SIG-M5 treated with dmso at 0.1 percent for 504 hours (cell line): ENCODE measurements at regions not wholly inside any gene's neighbourhood (a gene's known extent, or its start where the extent isn't known, plus 50 kb on each side); places are given as distances from the start of the nearest gene placed in this dataset.
"Not testable (repeated sequence)": the region's sequence is repeated elsewhere in the genome, so short reads cannot be mapped to it uniquely, and the experiment has no call there.

Source experiments
- DNase-seq: peaks from one replicate; lab custom pipeline; 2025; ENCODE audit not compliant: unreplicated experiment; lab: John Stamatoyannopoulos, UW

DNA sequence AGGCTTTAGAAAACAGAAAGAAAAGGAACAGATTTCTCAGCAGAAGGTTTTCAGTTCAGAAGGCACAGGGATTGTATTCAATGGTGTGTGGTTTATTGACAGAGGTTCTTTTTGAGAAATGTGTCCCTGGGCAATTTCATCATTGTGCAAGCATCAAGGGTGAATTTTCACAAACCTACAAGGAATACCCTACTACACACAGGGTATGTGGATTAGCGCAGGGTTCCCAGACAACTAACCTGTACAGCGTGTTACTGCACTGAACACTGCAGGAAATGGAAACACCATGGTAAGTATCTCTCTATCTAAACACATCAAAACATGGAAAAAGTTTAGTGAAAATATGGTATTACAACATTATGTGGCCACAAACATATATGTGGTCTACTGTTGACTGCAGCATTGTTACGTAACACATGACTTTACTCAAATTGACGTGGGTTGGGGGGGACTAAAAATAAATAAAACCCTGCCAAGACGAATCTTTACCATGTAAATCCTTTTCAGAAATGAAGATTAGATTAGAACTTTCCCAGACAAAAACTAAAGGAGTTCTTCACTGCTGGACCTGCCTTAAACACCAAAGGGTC is 893.1 kb downstream of the TMEM121 start:
- no peak for DNase-seq

- not testable (repeated sequence) for DNase-seq
These were observed 895.1 kb downstream of the TMEM121 start for GRCh38 chr14:106421431-106422033.

DNA sequence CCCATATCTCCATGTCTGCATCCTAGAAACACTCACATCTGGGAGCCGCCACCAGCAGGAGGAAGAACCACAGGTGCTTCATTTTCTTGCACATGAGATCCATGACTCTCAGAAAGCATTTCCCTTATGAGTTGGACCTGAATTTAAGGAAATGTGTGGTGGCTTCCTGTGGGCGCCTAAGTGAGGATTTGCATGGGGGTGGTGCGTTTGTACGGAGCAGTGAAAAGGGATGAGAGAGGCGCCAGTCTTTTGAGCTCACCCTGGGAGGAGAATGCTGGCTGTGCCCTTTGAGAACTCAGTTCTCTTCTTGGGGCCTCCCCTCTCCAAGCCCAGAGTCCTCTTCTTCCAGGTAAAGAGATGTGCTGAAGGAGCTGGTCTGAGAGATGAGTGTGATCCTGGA is 895.7 kb downstream of the TMEM121 start:
- DNase-seq = no peak

GRCh38 chr14:106425150-106425549 is 898.8 kb downstream of the TMEM121 start:
- DNase-seq = not testable (repeated sequence)

DNA sequence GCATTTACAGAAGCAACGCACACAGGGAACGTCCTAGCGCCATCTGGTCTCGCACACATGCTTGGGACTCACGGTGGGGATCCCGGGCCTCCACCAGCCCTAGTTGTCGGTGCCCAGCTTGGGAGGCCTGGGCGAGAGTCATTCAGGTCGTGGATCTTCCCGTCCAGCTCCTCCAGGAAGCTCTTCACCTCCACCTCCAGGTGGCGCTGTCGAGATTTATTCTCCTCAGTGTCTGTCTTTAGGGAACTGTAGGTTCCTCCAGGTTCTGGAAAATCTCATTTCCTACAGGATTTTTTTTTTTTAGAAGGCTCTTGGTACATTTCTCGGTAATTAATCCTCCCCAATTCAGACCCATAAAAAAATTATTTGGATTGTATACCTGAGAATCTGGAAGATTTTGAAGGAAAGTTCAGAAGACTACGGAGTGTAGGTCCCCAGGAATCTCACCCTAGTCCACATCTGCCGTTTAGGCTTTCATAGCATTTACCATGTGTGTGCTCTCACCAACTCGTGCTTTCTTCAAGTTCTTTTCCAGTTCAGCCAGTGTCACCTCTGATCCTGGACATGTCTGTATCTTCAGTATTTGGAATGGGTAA is 910.0 kb downstream of the TMEM121 start:
- peak; percentile 14 for DNase-seq

DNA sequence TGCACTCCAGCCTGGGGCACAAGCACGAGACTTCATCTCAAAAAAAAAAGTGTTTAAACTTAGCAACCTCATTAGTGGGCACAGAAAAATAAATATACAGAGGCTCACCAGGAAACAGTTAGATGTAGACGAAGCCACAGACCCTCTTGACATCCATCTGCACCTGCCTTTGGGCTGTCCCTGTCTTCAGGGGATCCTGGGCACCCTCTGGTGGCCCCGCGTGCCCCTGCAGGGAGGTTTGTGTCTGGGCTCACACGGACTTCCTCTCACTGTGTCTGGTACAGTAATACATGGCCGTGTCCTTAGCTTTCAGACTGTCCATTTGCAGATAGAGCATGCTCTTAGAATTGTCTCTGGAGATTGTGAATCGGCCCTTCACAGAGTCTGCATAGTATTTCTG is 916.5 kb downstream of the TMEM121 start:
- DNase-seq = no peak

DNA sequence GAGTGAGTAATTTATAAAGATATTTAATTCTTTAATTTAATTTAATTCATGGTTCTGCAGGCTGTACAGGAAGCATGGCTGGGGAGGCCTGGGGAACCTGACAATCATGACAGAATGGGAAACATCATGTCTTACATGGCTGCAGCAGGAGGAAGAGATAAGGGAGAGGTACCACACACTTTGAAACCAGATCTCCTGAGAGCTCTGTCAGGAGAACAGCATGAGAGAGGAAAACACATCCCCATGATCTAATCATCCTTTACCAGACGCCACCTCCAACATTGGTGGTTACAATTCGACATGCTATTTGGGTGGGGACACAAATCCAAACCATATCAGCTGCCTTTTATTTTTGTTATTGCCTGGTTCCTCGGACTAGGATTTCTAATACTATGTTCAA is 928.6 kb downstream of the TMEM121 start:
- no peak for DNase-seq

DNA sequence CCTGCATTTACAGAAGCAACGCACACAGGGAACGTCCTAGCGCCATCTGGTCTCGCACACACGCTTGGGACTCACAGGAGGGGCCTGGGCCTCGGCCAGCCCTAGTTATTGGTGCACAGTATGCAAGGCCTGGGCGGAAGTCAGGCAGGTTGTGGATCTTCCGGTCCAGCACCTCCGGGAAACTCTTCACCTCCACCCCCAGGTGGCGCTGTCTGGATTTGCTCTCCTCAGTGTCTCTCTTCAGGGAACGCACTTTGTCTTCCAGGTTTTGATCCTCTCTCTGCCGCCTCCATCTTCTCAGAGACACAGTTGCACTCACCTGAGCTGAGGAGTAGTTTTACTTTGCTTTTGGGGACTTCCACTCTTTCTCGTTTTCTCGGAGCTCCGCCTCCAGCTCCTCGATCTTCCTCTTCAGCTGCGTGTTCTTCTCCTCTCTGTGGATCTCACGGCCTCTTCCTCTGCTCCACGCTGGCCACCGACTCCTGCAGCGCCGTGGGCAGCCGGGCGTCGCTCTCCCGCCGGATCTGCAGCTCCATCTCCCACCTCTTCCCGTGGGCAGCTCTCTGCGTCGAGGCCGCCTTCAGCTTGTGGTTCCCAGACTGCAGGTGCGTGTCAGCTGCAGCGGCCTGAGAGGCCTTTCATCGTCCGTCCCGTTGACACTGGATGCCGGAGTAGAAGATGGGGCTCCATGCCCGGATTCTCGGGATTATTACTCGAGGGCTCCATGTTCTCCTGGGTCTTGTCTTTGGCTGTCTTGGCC is 933.8 kb downstream of the TMEM121 start:
- peak; percentile 1 for DNase-seq

GRCh38 chr14:106460916-106461315 is 934.5 kb downstream of the TMEM121 start:
- DNase-seq = no peak

DNA sequence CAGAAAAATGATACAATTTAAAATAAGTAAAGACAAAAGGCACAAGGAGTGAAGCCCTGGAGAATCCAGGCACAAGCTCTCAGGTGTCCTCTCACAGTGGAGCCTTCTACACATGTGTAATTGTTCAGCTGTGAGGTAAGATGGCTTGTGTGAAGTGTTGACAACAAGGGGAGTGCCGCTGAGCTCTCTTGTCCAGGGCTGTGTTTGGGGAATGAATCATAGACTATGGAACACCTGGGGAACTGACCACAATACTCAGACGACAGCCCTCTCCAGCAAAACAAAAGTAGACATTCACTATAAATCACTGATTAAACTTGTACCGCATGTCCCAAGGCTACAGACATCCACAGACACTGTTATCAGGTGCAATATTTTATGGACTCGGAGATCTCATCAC is 940.1 kb downstream of the TMEM121 start:
- not testable (repeated sequence) for DNase-seq

DNA sequence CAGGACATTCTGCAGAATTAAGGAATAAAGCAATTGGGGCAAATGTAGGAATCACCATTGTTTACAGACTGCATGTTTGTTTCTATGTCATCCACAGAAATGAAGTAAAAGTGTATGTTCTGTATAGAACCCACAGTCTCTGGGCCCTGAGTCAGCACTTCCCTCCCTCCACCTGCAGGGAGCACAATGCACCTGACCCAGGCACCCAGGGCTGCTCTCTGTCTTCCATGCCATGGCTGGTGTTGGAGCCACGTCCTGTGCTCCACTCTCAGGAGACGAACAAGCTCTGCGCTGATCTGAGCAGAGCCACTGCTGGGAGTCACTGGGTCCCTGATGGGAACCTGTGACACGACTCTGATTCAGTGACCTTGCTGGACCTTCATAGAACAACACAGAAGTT is 942.5 kb downstream of the TMEM121 start:
- DNase-seq = not testable (repeated sequence)

- DNase-seq = not testable (repeated sequence)
These were observed 943.6 kb downstream of the TMEM121 start for GRCh38 chr14:106470028-106470427.

- DNase-seq = not testable (repeated sequence)
These were observed 948.1 kb downstream of the TMEM121 start for GRCh38 chr14:106474261-106475028.

GRCh38 chr14:106475214-106475613 is 948.8 kb downstream of the TMEM121 start:
- DNase-seq = not testable (repeated sequence)

DNA sequence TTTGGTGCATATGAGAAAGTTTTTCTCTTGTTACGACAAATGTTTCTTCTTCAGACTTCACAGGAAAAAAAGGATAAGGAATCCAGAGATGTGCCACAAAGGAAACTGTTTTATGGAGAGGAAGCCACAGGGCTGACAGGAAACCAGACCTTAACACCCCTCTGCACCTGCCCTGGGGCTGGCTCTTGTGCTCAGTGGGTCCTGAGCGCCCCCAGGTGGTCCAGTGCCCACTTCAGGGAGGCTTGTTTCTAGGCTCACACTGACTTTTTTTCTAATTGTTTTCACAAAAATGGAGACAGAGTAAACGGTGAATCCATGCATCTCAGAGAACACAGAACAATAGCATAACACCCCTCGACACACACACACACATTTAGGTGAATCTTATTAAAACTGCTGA is 951.2 kb downstream of the TMEM121 start:
- DNase-seq = not testable (repeated sequence)

- not testable (repeated sequence) for DNase-seq
These were observed 953.9 kb downstream of the TMEM121 start for GRCh38 chr14:106480287-106480686.

- DNase-seq = not testable (repeated sequence)
These were observed 955.8 kb downstream of the TMEM121 start for GRCh38 chr14:106482213-106482612.

- DNase-seq = no peak
These were observed 961.2 kb downstream of the TMEM121 start for GRCh38 chr14:106487600-106487999.

DNA sequence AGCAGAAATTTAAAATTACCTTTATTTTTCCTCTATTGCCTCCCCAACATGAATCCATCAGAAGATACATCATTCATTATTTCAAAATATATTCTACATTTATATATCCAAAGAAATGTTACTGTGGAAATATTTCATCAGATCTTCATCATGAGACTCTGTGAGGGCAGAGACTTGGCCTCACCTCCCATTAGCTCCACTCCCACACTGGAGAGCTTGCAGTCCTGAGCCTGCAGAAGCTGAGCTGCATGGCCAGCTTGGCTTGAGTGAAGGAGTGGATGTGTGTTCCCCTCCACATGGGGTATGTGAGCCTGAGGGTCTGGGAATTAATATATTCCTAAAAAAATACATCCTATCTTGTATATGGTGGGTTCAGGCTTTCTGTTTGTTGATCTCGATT is 961.9 kb downstream of the TMEM121 start:
- DNase-seq = no peak

DNA sequence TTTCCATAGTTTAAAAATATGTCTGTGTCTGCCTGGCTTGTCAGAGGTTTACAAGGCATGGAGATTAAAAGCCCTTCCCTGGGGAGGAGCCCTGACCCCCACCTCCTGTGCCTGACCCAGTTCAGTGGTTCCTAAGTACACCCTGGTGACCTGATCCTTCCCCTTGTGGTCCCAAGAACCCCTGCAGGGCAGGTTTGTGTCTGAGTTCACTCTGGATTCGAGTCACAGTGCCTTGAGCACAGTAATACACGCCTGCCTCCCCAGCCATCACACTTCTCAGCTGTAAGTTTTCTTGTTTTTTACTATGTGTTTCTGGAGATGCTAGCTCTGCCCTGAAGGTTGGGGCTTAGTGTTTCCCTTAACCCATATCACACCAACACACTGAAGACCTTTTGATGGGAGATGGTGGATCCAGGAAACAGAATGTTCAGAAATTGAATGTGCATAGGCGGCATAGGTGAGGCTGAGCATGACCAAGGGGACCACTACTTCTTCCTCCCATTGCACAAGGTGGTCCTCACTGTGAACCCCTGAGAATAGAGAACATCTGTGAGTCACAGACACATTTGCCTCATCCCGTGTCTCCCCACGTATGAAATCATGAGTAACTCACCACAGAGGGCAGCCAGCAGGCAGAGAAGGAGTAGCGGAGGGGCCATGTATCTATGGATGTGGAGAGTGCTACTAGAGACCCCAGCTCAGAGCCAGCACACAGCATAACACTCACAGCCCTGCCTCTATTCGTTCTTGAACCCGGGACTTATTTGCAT is 962.9 kb downstream of the TMEM121 start:
- no peak for DNase-seq
